ENCODE measurements at regions not wholly inside any gene's neighbourhood (a gene's known extent, or its start where the extent isn't known, plus 50 kb on each side); places are given as distances from the start of the nearest gene placed in this dataset.

- TF ChIP-seq ERG (CRISPR knock-in tag; IDR thresholded peaks at IDR 0.05) = no peak
Observed at GRCh38 chr16:80440667-80441066, 100.1 kb upstream of the DYNLRB2 start (continued).

GRCh38 chr16:80437707-80438106 lies 103.1 kb upstream of the DYNLRB2 start:
- Mint-ChIP-seq H3K27ac (no peak overlapping the region), H3K4me3 (no peak overlapping the region), H3K27me3 (ENCODE audit: low read depth) (no peaks in the 10 kb centered on the region; the same call in none of the 2 replicates), H3K9me3 (no peaks in the 10 kb centered on the region), H3K36me3 (no peaks in the 10 kb centered on the region), H3K4me1 (peaks cover 5% of the 10 kb centered on the region)
- ATAC-seq (peak; percentile 98), DNase-seq (ENCODE audit: low spot score) (peak; percentile 35)
- CTCF ChIA-PET = interaction anchor here (0.5 to 2.7 kb wide), 14 partner anchors 8 to 1667 kb away, joined by 3 to 27 read pairs (median 4); no protein-coding TSS in a partner anchor
- POLR2A ChIA-PET = no interaction called here
- TF ChIP-seq TEAD4 (CRISPR knock-in tag; IDR thresholded peaks at IDR 0.05) (no peak), ERG (CRISPR knock-in tag; IDR thresholded peaks at IDR 0.05) (no peak), MLX (CRISPR knock-in tag; IDR thresholded peaks at IDR 0.05) (no peak), TEAD1 (CRISPR knock-in tag; IDR thresholded peaks at IDR 0.05) (no peak), SMAD3 (CRISPR knock-in tag; IDR thresholded peaks at IDR 0.05; ENCODE audit: borderline replicate concordance) (no peak), FOXP4 (CRISPR knock-in tag; IDR thresholded peaks at IDR 0.05) (no peak), NR2C2 (CRISPR knock-in tag; IDR thresholded peaks at IDR 0.05) (no peak), SMAD4 (CRISPR knock-in tag; IDR thresholded peaks at IDR 0.05) (no peak), FOXJ3 (CRISPR knock-in tag; IDR thresholded peaks at IDR 0.05; ENCODE audit: borderline replicate concordance) (no peak)

- ATAC-seq (no peak), DNase-seq (ENCODE audit: low spot score) (no peak)
- Mint-ChIP-seq H3K4me3 (no peak overlapping the region), H3K36me3 (no peaks in the 10 kb centered on the region), H3K9me3 (peaks cover 4% of the 10 kb centered on the region; the same call in 1 of the 2 replicates), H3K27me3 (ENCODE audit: low read depth) (no peaks in the 10 kb centered on the region; the same call in none of the 2 replicates), H3K27ac (no peak overlapping the region), H3K4me1 (peaks cover 5% of the 10 kb centered on the region)
- ChIA-PET CTCF (interaction anchor here (1.4 to 2.7 kb wide), 2 partner anchors 30 to 90 kb away, joined by 5 to 27 read pairs; no protein-coding TSS in a partner anchor), POLR2A (no interaction called here)
- TF ChIP-seq MYBL2 (CRISPR knock-in tag; IDR thresholded peaks at IDR 0.05) = no peak
- no peak for TF ChIP-seq SMAD4 (CRISPR knock-in tag; IDR thresholded peaks at IDR 0.05)
- TF ChIP-seq FOXP1 (CRISPR knock-in tag; IDR thresholded peaks at IDR 0.05; ENCODE audit: borderline replicate concordance) = no peak
- TF ChIP-seq NFYB (CRISPR knock-in tag; conservative IDR thresholded peaks at IDR 0.05; ENCODE audit: low read depth) = no peak
- TF ChIP-seq ATF6 (CRISPR knock-in tag; IDR thresholded peaks at IDR 0.05) = no peak
- no peak for TF ChIP-seq ERG (CRISPR knock-in tag; IDR thresholded peaks at IDR 0.05)
- no peak for TF ChIP-seq SP1 (CRISPR knock-in tag; conservative IDR thresholded peaks at IDR 0.05)
Observed at GRCh38 chr16:80436510-80436909, 104.3 kb upstream of the DYNLRB2 start.

Data from WTC11 (cell line).